Gastrocnemius medialis (tissue), 4 donors: ENCODE measurements at regions not wholly inside any gene's neighbourhood (a gene's known extent, or its start where the extent isn't known, plus 50 kb on each side); places are given as distances from the start of the nearest gene placed in this dataset.

ENCODE experiments used
- ATAC-seq, 2 donors: fragments of 150-250 bp; one replicate each; pipeline ENCODE4 v1.9.1; 2016
- DNase-seq, 2 donors: peaks; one replicate each; pipeline ENCODE4 v3.0.0-alpha.2; 2019
- H3K27ac ChIP-seq, 4 donors: fragments of 200-600 bp; sonication (generic); 1 replicate in 1 of 4; 2 replicates in 3 of 4; pipeline ENCODE4 v1.5.1; 2016 to 2018; ENCODE audit warnings: mild to moderate bottlenecking in 2 of 4, moderate library complexity in 1 of 4
- H3K27me3 ChIP-seq, 3 donors: fragments of 200-600 bp; sonication (generic) in 2 of 3; 1 replicate in 1 of 3; 2 replicates in 2 of 3; pipeline versions ENCODE4 v1.5.1 to v1.6.0; 2016 to 2019; ENCODE audit warnings: mild to moderate bottlenecking in 1 of 3, moderate library complexity in 1 of 3
- H3K36me3 ChIP-seq, 2 donors: fragments of 200-600 bp; sonication (generic) in 1 of 2; one replicate each; pipeline ENCODE4 v1.5.1; 2017 to 2018
- H3K4me1 ChIP-seq, 2 donors: fragments of 200-600 bp; sonication (generic) in 1 of 2; one replicate each; pipeline ENCODE4 v1.5.1; 2016 to 2017; ENCODE audit warnings: mild to moderate bottlenecking in 2 of 2
- H3K4me3 ChIP-seq, 4 donors: fragments of 200-600 bp; sonication (generic) in 3 of 4; 1 replicate in 1 of 4; 2 replicates in 3 of 4; pipeline ENCODE4 v1.5.1; 2016 to 2019; ENCODE audit warnings: mild to moderate bottlenecking in 2 of 4
- H3K9me3 ChIP-seq, 3 donors: fragments of 200-600 bp; sonication (generic) in 2 of 3; 1 replicate in 1 of 3; 2 replicates in 2 of 3; pipeline ENCODE4 v1.5.1; 2016 to 2019
- POLR2A ChIP-seq, 2 donors: fragments of 450-650 bp; IDR thresholded peaks; one replicate each; pipeline ENCODE4 v1.6.1; 2017; ENCODE audit warnings: antibody characterized with exemption in 2 of 2, mild to moderate bottlenecking in 2 of 2, moderate library complexity in 2 of 2
- in situ Hi-C, 4 donors: fragments of 200-750 bp; cut with MboI; loops; one replicate each; pipeline versions ENCODE4 v1.15.0 to v1.8.0; 2017; ENCODE audit warnings: low sequenced_read_pairs in 4 of 4
- intact Hi-C: fragments of 100-400 bp; cut with DNase I; formaldehyde crosslinking; loops from one replicate; pipeline ENCODE4 v1.15.1; 2023; ENCODE audit warnings: low total_unique reads
- TF ChIP-seq, protein P1 (sequence below), 5 experiments: fragments of 450-650 bp in 3 of 5; fragments of 200-600 bp in 2 of 5; sonication (generic) in 2 of 5; IDR thresholded peaks in 4 of 5; conservative IDR thresholded peaks in 1 of 5; 1 replicate in 4 of 5; 2 replicates in 1 of 5; pipeline ENCODE4 v1.5.1; 2016 to 2019; ENCODE audit warnings: antibody characterized with exemption in 5 of 5, mild to moderate bottlenecking in 3 of 5, moderate library complexity in 3 of 5

GRCh38 chr3:73884361-73884760 is 259.6 kb upstream of the PDZRN3 start:
- no peaks in the 10 kb centered on the region for H3K36me3 ChIP-seq
- intact Hi-C loops = no loop called here
- in situ Hi-C loops = no loop called here
- H3K4me3 ChIP-seq = no peak overlapping the region
- no peak overlapping the region for H3K27ac ChIP-seq
- H3K9me3 ChIP-seq = no peaks in the 10 kb centered on the region
- DNase-seq = no peak
- no peak for TF ChIP-seq POLR2A (IDR thresholded peaks at IDR 0.05)
- TF ChIP-seq, protein P1, sequence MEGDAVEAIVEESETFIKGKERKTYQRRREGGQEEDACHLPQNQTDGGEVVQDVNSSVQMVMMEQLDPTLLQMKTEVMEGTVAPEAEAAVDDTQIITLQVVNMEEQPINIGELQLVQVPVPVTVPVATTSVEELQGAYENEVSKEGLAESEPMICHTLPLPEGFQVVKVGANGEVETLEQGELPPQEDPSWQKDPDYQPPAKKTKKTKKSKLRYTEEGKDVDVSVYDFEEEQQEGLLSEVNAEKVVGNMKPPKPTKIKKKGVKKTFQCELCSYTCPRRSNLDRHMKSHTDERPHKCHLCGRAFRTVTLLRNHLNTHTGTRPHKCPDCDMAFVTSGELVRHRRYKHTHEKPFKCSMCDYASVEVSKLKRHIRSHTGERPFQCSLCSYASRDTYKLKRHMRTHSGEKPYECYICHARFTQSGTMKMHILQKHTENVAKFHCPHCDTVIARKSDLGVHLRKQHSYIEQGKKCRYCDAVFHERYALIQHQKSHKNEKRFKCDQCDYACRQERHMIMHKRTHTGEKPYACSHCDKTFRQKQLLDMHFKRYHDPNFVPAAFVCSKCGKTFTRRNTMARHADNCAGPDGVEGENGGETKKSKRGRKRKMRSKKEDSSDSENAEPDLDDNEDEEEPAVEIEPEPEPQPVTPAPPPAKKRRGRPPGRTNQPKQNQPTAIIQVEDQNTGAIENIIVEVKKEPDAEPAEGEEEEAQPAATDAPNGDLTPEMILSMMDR (IDR thresholded peaks at IDR 0.05 in 4 of 5, conservative IDR thresholded peaks at IDR 0.05 in 1 of 5) = no peak
- H3K4me1 ChIP-seq = no peaks in the 10 kb centered on the region
- ATAC-seq = no peak
- no peaks in the 10 kb centered on the region for H3K27me3 ChIP-seq

DNA sequence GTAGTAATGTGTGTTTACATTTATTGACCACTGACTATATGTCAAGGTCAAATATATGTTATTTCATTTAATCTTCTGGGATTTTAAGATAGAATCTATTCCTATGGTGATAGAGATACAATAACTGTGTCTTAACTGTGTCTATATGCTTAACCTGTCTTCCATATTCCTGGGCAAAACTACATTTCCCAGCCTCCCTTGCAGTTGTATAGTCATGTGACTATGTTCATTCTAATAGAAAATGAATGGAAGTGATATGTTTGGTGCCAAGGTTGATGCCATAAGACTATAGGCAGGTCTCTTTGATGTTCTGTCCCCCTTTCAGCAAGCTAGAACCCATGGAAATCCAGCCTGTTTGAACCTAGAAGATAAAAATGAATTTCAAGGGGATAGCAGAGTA is 258.8 kb upstream of the PDZRN3 start:
- in situ Hi-C loops = no loop called here
- TF ChIP-seq, protein P1 (IDR thresholded peaks at IDR 0.05 in 4 of 5, conservative IDR thresholded peaks at IDR 0.05 in 1 of 5) = no peak
- no peak for TF ChIP-seq POLR2A (IDR thresholded peaks at IDR 0.05)
- Histone ChIP-seq H3K9me3 (no peaks in the 10 kb centered on the region), H3K27me3 (no peaks in the 10 kb centered on the region), H3K36me3 (no peaks in the 10 kb centered on the region), H3K4me1 (no peaks in the 10 kb centered on the region), H3K27ac (no peak overlapping the region), H3K4me3 (no peak overlapping the region)
- ATAC-seq (no peak), DNase-seq (no peak)
- intact Hi-C loops = no loop called here

GRCh38 chr3:73874606-73875369 is 250.0 kb upstream of the PDZRN3 start:
- no peak for DNase-seq
- in situ Hi-C loops = loop anchor here in 2 of 4 donors (25.0 kb wide), 1 partner anchor 762 kb away; no protein-coding TSS in a partner anchor
- H3K36me3 ChIP-seq = no peaks in the 10 kb centered on the region
- H3K9me3 ChIP-seq = no peaks in the 10 kb centered on the region
- no peak overlapping the region for H3K27ac ChIP-seq
- no peaks in the 10 kb centered on the region for H3K27me3 ChIP-seq
- no peak overlapping the region for H3K4me3 ChIP-seq
- no peak for TF ChIP-seq POLR2A (IDR thresholded peaks at IDR 0.05)
- TF ChIP-seq, protein P1 (IDR thresholded peaks at IDR 0.05 in 4 of 5, conservative IDR thresholded peaks at IDR 0.05 in 1 of 5) = no peak
- intact Hi-C loops = no loop called here
- no peak for ATAC-seq
- no peaks in the 10 kb centered on the region for H3K4me1 ChIP-seq

- no peak for DNase-seq
- Histone ChIP-seq H3K4me1 (no peaks in the 10 kb centered on the region), H3K36me3 (no peaks in the 10 kb centered on the region), H3K27ac (no peak overlapping the region), H3K9me3 (no peaks in the 10 kb centered on the region), H3K4me3 (no peak overlapping the region), H3K27me3 (no peaks in the 10 kb centered on the region)
- intact Hi-C loops (no loop called here), in situ Hi-C loops (loop anchor here in 2 of 4 donors (25.0 kb wide), 1 partner anchor 762 kb away; no protein-coding TSS in a partner anchor)
- no peak for ATAC-seq
- TF ChIP-seq, protein P1 (IDR thresholded peaks at IDR 0.05 in 4 of 5, conservative IDR thresholded peaks at IDR 0.05 in 1 of 5) = no peak
- no peak for TF ChIP-seq POLR2A (IDR thresholded peaks at IDR 0.05)
Measured at GRCh38 chr3:73874161-73874560, 249.4 kb upstream of the PDZRN3 start.
